ENCODE measurements at regions not wholly inside any gene's neighbourhood (a gene's known extent, or its start where the extent isn't known, plus 50 kb on each side); places are given as distances from the start of the nearest gene placed in this dataset.

- DNase-seq = no peak
Observed at GRCh38 chr5:105945203-105945972, 1725.3 kb downstream of the EFNA5 start.

GRCh38 chr5:105940181-105940580 is 1730.6 kb downstream of the EFNA5 start:
- no peak for DNase-seq

- no peak for DNase-seq
Observed at GRCh38 chr5:105934171-105934570, 1736.6 kb downstream of the EFNA5 start.

GRCh38 chr5:105931881-105932421 is 1738.8 kb downstream of the EFNA5 start:
- no peak for DNase-seq

- no peak for DNase-seq
Observed at GRCh38 chr5:105929858-105930257, 1740.9 kb downstream of the EFNA5 start.

GRCh38 chr5:105924366-105924765 is 1746.4 kb downstream of the EFNA5 start:
- no peak for DNase-seq

GRCh38 chr5:105922574-105922973 is 1748.2 kb downstream of the EFNA5 start:
- no peak for DNase-seq

- DNase-seq = no peak
Observed at GRCh38 chr5:105922080-105922479, 1748.7 kb downstream of the EFNA5 start.

- DNase-seq = no peak
Observed at GRCh38 chr5:105917189-105917588, 1753.5 kb downstream of the EFNA5 start.

GRCh38 chr5:105907016-105907415 is 1763.7 kb downstream of the EFNA5 start:
- DNase-seq = no peak

- no peak for DNase-seq
Observed at GRCh38 chr5:105905392-105905791, 1765.3 kb downstream of the EFNA5 start.

- DNase-seq = no peak
Observed at GRCh38 chr5:105903069-105903468, 1767.7 kb downstream of the EFNA5 start.

- no peak for DNase-seq
Observed at GRCh38 chr5:105899726-105900125, 1771.0 kb downstream of the EFNA5 start.

GRCh38 chr5:105898183-105898582 is 1772.6 kb downstream of the EFNA5 start:
- DNase-seq = no peak

- no peak for DNase-seq
Observed at GRCh38 chr5:105885266-105885665, 1785.5 kb downstream of the EFNA5 start.

GRCh38 chr5:105882956-105883481 is 1787.7 kb downstream of the EFNA5 start:
- DNase-seq = no peak

- DNase-seq = no peak
Observed at GRCh38 chr5:105878402-105878801, 1792.3 kb downstream of the EFNA5 start.

GRCh38 chr5:105877592-105877991 is 1793.1 kb downstream of the EFNA5 start:
- DNase-seq = no peak

- no peak for DNase-seq
Observed at GRCh38 chr5:105874316-105874715, 1796.4 kb downstream of the EFNA5 start.

GRCh38 chr5:105872569-105873270 is 1798.0 kb downstream of the EFNA5 start:
- no peak for DNase-seq

GRCh38 chr5:105868038-105868780 is 1802.5 kb downstream of the EFNA5 start:
- no peak for DNase-seq

GRCh38 chr5:105865834-105866233 is 1804.9 kb downstream of the EFNA5 start:
- no peak for DNase-seq

Measured in nucleus accumbens (tissue), 56 donors.